Panc1 (cell line): ENCODE measurements at regions not wholly inside any gene's neighbourhood (a gene's known extent, or its start where the extent isn't known, plus 50 kb on each side); places are given as distances from the start of the nearest gene placed in this dataset.

Source experiments
- ATAC-seq: fragments of 200-7000 bp; cut with Tn5 transposase; 2 replicates; pipeline ENCODE4 v1.9.1; 2020; ENCODE audit warnings: mild to moderate bottlenecking, moderate library complexity
- BruUV-seq: library from RNA; stranded (reverse); fragments of 400-500 nt; replicated peaks from 2 replicates; lab custom pipeline; 2021; lab: Mats Ljungman, UMichigan
- CTCF ChIA-PET: fragments of 300-600 bp; sonication (Branson Sonifier 250); formaldehyde crosslinking; loops from one replicate; lab custom pipeline; 2022; ENCODE audit warnings: antibody characterized with exemption; lab: Charles Lee
- POLR2A ChIA-PET: fragments of 300-600 bp; sonication (Branson Sonifier 250); formaldehyde crosslinking; loops from one replicate; lab custom pipeline; 2022; ENCODE audit warnings: antibody characterized with exemption; lab: Charles Lee
- DNase-seq: peaks from one replicate; pipeline ENCODE4 v3.0.0-alpha.2; 2010; ENCODE audit warnings: low read depth, low spot score
- H3K27ac ChIP-seq: 2 replicates; pipeline ENCODE4 v1.5.1; 2011; ENCODE audit warnings: mild to moderate bottlenecking, low read length, inconsistent platforms
- H3K27me3 ChIP-seq: fragments of 200-500 bp; sonication (Bioruptor generic); 2 replicates; pipeline ENCODE4 v1.6.0; 2014; ENCODE audit warnings: low read length, inconsistent platforms; ENCODE audit not compliant: control insufficient read depth, insufficient read depth
- H3K36me3 ChIP-seq: fragments of 200-500 bp; sonication (Bioruptor generic); 2 replicates; pipeline ENCODE4 v1.5.1; 2014; ENCODE audit warnings: inconsistent platforms, mild to moderate bottlenecking, low read length, moderate library complexity; ENCODE audit not compliant: control insufficient read depth, insufficient read depth
- H3K4me1 ChIP-seq: 2 replicates; pipeline ENCODE4 v1.5.1; 2011; ENCODE audit warnings: inconsistent platforms, mild to moderate bottlenecking, low read length, moderate library complexity; ENCODE audit not compliant: control insufficient read depth, insufficient read depth
- H3K4me3 ChIP-seq, 2 experiments: 2 replicates each; pipeline ENCODE4 v1.5.1; 2011 to 2012; ENCODE audit warnings: low read depth in 2 of 2, low read length in 2 of 2, mild to moderate bottlenecking in 2 of 2, inconsistent platforms in 1 of 2, moderate library complexity in 1 of 2
- H3K9me3 ChIP-seq: fragments of 200-500 bp; sonication (Bioruptor generic); 2 replicates; pipeline ENCODE4 v1.5.1; 2014; ENCODE audit warnings: low read depth, mild to moderate bottlenecking, inconsistent platforms, low read length, moderate library complexity; ENCODE audit not compliant: control insufficient read depth, insufficient read depth
- POLR2AphosphoS5 ChIP-seq: IDR thresholded peaks from 2 replicates; pipeline ENCODE4 v1.6.1; 2012; ENCODE audit warnings: mild to moderate bottlenecking, low read depth, low read length, moderate library complexity
- SIN3A ChIP-seq: IDR thresholded peaks from 2 replicates; pipeline ENCODE4 v1.6.1; 2012; ENCODE audit warnings: low read depth, mild to moderate bottlenecking, low read length, moderate library complexity, borderline replicate concordance; ENCODE audit not compliant: insufficient read depth
- TCF7L2 ChIP-seq: IDR thresholded peaks from 2 replicates; pipeline ENCODE4 v1.6.1; 2011; ENCODE audit warnings: mild to moderate bottlenecking, low read depth, low read length, inconsistent platforms
- in situ Hi-C: cut with HindIII; loops from 2 replicates; pipeline ENCODE4 v1.10.0; 2016; ENCODE audit warnings: low sequenced_read_pairs, low pct_unique_long_range_greater_than_20kb
- intact Hi-C: fragments of 100-400 bp; cut with micrococcal nuclease; formaldehyde crosslinking; loops from one replicate; pipeline ENCODE4 v1.10.0; 2022; ENCODE audit not compliant: unreplicated experiment
- TF ChIP-seq, protein P1 (sequence below): fragments of 450-650 bp; IDR thresholded peaks from 2 replicates; pipeline ENCODE4 v1.5.1; 2017; ENCODE audit warnings: mild to moderate bottlenecking
- TF ChIP-seq, protein P2 (sequence below), 2 experiments: IDR thresholded peaks; 2 replicates each; pipeline ENCODE4 v1.6.1; 2011 to 2012; ENCODE audit warnings: low read depth in 2 of 2, control low read depth in 1 of 2, low read length in 1 of 2, mild to moderate bottlenecking in 1 of 2, moderate library complexity in 1 of 2; ENCODE audit not compliant: insufficient read depth in 1 of 2

DNA sequence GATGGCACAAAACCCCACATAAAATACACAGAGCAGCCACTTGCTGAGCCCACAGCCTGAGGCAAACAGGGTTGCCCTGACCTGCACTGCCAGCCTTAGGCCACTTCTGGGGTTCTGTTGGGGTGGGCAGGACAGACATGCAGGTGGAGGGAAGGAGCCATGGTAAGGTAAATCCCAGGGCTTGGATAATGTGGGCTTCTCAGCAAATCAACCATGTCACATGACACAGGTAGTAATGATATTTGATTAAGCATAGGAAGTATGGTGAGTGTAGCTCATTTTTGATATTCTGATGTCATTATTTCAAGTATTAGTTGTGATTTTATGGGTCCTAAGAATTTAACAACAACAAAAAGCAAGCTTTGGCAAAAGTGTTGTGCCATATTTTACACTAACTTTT is 124.6 kb downstream of the FOXA2 start:
- Histone ChIP-seq H3K9me3 (no peaks in the 10 kb centered on the region), H3K27me3 (no peaks in the 10 kb centered on the region), H3K27ac (no peak overlapping the region), H3K36me3 (no peaks in the 10 kb centered on the region), H3K4me3 (no peak overlapping the region), H3K4me1 (peaks cover 11% of the 10 kb centered on the region; the same call in 1 of the 2 replicates)
- intact Hi-C loops (loop anchor here (10.0 kb wide), 2 partner anchors 125 to 225 kb away; partner anchors contain the start of gene FOXA2), in situ Hi-C loops (no loop called here)
- POLR2A ChIA-PET = no interaction called here
- ATAC-seq = no peak
- CTCF ChIA-PET = no interaction called here
- DNase-seq = no peak
- BruUV-seq = no TSS peak
- TF ChIP-seq, protein P1, sequence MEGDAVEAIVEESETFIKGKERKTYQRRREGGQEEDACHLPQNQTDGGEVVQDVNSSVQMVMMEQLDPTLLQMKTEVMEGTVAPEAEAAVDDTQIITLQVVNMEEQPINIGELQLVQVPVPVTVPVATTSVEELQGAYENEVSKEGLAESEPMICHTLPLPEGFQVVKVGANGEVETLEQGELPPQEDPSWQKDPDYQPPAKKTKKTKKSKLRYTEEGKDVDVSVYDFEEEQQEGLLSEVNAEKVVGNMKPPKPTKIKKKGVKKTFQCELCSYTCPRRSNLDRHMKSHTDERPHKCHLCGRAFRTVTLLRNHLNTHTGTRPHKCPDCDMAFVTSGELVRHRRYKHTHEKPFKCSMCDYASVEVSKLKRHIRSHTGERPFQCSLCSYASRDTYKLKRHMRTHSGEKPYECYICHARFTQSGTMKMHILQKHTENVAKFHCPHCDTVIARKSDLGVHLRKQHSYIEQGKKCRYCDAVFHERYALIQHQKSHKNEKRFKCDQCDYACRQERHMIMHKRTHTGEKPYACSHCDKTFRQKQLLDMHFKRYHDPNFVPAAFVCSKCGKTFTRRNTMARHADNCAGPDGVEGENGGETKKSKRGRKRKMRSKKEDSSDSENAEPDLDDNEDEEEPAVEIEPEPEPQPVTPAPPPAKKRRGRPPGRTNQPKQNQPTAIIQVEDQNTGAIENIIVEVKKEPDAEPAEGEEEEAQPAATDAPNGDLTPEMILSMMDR = no peak

DNA sequence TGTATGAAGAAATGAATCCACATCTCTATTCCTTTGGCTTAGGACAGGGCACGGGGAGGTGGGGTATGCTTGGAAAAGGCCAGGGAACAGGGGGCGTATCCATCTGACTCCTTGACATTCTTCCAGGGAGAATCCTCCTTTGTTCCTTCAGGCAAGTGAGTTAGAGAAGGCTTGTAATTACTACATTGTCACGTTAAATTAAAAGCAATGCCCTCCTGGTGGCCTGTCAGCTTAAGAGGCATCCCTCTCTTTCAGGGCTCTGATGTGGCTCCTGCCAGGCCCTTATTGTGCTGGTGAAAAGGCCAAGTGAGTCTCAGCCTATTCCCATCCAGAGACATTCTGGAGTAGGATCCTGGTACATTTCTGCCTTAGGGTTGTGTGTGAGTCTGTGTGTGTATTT is 128.3 kb downstream of the FOXA2 start:
- H3K4me1 ChIP-seq = no peaks in the 10 kb centered on the region; the same call in 1 of the 2 replicates
- ATAC-seq = no peak
- no peaks in the 10 kb centered on the region for H3K36me3 ChIP-seq
- H3K27ac ChIP-seq = no peak overlapping the region
- BruUV-seq = no TSS peak
- DNase-seq = no peak
- in situ Hi-C loops (no loop called here), intact Hi-C loops (loop anchor here (10.0 kb wide), 2 partner anchors 129 to 229 kb away; partner anchors contain the start of gene FOXA2)
- ChIA-PET CTCF (no interaction called here), POLR2A (no interaction called here)
- H3K4me3 ChIP-seq = no peak overlapping the region
- TF ChIP-seq, protein P2, sequence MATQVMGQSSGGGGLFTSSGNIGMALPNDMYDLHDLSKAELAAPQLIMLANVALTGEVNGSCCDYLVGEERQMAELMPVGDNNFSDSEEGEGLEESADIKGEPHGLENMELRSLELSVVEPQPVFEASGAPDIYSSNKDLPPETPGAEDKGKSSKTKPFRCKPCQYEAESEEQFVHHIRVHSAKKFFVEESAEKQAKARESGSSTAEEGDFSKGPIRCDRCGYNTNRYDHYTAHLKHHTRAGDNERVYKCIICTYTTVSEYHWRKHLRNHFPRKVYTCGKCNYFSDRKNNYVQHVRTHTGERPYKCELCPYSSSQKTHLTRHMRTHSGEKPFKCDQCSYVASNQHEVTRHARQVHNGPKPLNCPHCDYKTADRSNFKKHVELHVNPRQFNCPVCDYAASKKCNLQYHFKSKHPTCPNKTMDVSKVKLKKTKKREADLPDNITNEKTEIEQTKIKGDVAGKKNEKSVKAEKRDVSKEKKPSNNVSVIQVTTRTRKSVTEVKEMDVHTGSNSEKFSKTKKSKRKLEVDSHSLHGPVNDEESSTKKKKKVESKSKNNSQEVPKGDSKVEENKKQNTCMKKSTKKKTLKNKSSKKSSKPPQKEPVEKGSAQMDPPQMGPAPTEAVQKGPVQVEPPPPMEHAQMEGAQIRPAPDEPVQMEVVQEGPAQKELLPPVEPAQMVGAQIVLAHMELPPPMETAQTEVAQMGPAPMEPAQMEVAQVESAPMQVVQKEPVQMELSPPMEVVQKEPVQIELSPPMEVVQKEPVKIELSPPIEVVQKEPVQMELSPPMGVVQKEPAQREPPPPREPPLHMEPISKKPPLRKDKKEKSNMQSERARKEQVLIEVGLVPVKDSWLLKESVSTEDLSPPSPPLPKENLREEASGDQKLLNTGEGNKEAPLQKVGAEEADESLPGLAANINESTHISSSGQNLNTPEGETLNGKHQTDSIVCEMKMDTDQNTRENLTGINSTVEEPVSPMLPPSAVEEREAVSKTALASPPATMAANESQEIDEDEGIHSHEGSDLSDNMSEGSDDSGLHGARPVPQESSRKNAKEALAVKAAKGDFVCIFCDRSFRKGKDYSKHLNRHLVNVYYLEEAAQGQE (IDR thresholded peaks at IDR 0.05; ENCODE audit: insufficient read depth in 1 of 2, low read depth in 2 of 2, low read length in 1 of 2) = no peak
- TF ChIP-seq TCF7L2 = no peak
- TF ChIP-seq, protein P1 = no peak
- TF ChIP-seq SIN3A = no peak
- TF ChIP-seq POLR2AphosphoS5 = no peak
- H3K9me3 ChIP-seq = no peaks in the 10 kb centered on the region
- H3K27me3 ChIP-seq = no peaks in the 10 kb centered on the region
